ENCODE measurements at regions not wholly inside any gene's neighbourhood (a gene's known extent, or its start where the extent isn't known, plus 50 kb on each side); places are given as distances from the start of the nearest gene placed in this dataset.
"Not testable (repeated sequence)": the region's sequence is repeated elsewhere in the genome, so short reads cannot be mapped to it uniquely, and the experiment has no call there.

DNA sequence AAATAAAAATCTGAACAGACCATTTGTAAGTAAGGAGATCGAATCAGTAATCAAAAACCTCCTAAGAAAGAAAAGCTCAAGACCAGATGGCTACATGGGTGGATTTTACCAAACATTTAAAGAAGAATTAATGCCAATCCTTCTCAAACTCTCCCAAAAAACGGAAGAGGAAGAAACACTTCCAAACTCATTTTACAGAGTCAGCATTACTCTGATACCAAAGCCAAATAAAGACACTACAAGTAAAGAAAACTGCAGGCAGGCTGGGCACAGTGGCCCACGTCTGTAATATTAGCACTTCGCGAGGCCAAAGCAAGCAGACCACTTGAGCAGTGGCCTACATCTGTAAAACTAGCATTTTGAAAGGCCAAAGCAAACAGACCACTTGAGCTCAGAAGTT lies 159.8 kb downstream of the DPY19L2 start:
- no peak for DNase-seq (ENCODE audit: low read depth)

DNA sequence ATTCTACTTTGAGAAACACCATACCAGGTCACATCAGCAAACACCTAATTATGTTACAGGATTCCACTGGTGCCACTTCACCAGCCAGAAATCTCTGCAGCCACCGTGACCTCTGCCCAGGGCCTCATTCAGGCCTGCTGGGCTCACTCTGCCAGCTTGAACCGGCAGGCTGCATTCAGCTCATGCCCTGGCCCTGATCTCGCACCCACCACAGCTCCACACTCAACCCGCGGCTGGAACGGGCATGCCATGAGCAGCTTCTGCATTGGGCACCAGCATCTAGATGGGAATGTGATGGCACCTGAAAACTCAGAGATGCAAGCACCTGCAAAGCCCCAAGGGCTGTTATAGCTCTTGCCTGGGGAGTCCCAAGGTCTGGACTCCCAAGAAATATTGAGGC lies 168.7 kb downstream of the DPY19L2 start:
- DNase-seq (ENCODE audit: low read depth), result no peak

DNA sequence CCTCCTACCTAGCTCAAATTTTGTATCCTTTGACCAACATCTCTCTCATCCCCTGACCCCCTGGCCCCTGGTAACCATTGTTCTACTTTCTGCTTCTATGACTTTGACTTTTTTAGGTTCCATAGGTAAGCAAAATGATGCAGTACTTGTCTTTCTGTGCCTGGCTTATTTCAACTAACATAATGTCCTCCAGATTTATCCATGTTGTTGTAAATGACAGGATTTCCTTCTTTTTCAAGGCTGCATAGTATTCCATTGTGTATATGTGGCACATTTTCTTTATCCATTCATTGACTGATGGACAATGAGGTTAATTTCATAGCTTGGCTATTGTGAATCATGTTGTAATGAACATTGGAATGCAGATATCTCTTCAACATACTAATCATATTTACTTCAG lies 170.1 kb downstream of the DPY19L2 start:
- no peak for DNase-seq (ENCODE audit: low read depth)

DNA sequence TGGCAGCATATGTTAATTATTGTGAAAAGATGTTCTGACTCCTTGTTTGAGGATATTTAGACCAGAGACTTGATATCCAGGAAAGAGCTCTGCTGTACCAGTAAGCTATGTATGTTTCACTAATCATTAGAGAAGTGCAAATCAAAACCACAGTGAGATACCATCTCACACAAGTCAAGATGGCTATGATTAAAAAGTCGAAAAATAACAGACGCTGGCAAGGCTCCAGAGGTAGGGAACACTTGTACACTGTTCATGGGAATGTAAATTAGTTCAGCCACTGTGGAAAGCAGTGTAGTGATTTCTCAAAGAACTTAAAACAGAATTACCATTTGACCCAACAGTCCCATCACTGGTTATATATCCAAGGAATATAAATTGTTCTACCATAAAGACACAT lies 171.6 kb downstream of the DPY19L2 start:
- no peak for DNase-seq (ENCODE audit: low read depth)

DNA sequence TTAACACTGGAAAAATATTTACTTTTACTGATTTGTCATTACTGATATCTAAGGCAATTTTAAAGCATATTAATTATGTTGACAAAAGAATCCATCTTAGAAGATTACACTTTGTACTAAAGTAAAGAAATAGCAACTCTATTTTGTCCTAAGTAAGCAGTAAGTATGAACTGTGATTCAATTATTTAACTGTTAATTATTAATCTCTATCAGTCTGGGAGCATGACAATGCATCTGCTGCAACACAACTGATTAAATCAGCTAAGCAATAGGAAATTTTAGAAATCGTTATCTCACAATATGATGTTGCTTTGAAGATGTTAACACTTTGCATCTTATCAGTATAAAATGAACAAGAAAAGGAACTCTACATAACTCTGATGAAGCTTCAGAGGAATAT lies 172.3 kb downstream of the DPY19L2 start:
- DNase-seq (ENCODE audit: low read depth), result no peak

DNA sequence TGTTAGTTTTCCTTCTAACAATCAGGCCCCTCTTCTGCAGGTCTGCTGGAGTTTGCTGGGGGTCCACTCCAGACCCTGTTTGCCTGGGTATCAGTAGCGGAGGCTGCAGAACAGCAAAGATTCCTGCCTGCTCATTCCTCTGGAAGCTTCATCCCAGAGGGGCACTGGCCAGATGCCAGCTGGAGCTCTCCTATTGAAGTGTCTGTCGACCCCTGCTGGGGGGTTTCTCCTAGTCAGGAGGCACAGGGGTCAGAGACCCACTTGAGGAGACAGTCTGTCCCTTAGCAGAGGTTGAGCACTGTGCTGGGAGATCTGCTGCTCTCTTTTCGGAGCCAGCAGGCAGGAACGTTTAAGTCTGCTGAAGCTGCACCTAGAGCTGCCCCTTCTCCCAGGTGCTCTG lies 174.9 kb downstream of the DPY19L2 start:
- DNase-seq (ENCODE audit: low read depth), result not testable (repeated sequence)

DNA sequence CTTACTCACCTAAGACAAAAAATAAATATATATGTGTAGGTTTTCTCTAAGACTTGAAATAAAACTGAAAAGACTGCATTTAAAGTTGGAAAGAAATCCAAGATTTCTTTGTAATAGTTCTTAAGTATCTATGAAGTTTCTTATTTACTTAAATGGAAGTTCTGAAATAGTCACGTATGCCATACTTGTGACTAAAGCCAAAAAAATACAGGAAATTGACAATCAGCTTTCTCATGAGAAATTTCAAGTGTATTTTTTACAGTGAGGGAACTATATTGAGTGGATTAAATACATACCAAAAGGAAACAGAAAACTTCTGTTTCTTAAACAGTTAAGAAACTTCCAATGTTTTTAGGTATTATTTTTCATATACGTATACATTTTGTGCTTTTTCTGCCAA lies 188.1 kb downstream of the DPY19L2 start:
- no peak for DNase-seq (ENCODE audit: low read depth)

DNA sequence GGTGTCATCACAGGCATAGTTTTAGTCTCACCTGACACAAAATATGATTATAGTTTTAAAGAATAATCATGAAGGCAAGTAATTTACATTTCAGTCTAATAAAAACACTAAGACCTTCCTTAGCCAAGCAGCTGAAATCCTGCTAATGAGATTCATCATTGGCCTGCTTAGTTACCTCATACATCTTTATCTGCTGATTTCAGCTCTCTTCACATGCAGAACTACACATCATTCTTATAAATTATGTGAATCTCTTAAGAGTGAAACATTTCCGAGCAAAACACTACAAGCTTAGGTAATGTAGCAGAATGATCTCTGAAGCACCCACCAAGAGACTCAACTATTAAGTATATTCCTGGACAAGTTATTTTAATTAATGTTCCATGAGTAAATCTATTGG lies 198.1 kb downstream of the DPY19L2 start:
- DNase-seq (ENCODE audit: low read depth), result no peak

DNA sequence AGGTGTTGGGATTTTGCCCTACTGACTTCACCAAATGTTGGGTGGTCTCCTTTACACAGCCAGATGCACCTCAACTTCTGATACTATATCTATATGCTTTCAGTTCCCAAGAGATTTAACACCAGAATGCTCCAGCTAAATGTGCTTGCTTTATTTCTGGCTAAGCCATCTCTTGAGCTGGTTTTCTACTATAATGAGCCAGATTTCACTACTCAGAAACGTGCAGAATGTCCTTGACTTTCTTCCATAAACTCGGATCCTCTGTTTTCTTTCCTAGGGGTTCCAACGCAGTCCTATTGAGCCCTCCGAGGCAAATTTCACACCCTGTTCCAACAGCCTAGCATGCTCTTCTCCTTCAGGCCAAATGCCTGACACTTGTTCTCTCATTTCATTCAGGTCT lies 200.3 kb downstream of the DPY19L2 start:
- DNase-seq (ENCODE audit: low read depth), result no peak

DNA sequence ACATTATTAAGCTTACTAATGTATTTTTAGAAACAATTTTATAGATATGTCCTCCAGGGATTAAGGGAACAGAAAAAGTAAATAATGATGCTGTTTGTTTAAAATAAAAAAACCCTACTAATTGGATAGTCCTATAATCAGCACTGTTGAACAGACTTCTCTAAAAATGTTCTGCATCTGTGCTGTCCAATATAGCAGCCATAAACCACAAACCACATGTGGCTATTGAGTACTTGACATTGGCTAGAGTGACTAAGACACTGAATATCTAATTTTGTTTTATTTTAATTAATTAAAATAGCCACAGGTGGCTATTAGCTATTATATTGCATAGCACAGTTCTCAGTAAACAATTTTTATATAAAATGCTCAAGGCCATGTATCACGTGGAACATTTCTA lies 210.4 kb downstream of the DPY19L2 start:
- no peak for DNase-seq (ENCODE audit: low read depth)

DNA sequence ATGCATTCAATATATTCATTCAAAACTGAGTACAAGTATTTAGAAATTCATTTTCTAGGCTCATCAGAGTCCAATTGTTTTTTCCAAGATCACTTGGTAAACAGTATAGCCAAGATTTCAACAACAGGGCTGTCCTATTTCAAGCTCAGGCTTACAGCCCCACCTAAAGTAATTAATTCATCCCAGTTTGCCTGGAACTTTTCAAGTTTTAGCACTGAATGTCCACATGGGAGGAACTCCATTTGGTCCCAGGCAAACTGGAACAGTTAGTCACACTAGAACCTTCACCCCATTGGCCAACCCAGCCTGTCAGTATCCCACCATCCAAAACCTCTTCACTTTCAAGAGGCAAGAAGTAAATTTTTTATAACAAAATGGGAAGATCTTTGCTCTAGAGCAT lies 210.9 kb downstream of the DPY19L2 start:
- DNase-seq (ENCODE audit: low read depth), result no peak

DNA sequence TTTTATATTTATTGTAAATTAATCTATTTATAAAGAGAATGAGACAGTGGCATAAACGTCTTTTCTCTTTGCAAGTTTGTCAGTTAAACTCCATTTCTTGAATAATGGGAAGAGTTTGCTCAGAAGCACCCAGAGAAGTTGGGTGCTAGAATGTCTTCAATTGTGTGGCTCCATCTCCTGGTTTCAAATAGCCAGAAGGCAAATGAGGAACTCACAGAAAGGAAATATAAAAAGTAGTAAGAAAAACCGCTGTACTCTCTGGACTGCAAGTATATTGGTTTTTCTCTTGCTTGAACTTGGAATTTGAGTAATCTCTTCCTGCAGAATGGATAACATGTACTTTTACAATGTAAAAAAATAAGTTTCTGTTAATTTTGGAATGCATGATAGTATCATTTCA lies 217.5 kb downstream of the DPY19L2 start:
- no peak for DNase-seq (ENCODE audit: low read depth)

DNA sequence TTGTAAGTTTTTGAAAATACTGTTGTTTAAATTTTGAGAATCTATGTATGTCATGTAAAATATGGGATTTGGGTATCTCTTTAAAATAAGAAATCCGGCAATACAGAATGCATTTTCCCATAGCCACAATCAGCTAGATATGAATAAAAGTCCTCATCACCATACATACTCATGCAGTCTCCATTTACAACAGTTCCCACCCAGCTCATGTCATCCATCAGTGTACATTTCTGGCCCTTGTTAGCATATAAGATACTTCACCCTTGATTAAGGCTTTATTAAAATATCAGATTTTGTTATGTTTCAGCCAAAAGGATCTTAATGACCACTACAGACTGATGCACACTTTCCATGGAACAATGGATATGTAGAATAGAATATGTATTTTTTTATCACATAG lies 218.0 kb downstream of the DPY19L2 start:
- DNase-seq (ENCODE audit: low read depth), result no peak

DNA sequence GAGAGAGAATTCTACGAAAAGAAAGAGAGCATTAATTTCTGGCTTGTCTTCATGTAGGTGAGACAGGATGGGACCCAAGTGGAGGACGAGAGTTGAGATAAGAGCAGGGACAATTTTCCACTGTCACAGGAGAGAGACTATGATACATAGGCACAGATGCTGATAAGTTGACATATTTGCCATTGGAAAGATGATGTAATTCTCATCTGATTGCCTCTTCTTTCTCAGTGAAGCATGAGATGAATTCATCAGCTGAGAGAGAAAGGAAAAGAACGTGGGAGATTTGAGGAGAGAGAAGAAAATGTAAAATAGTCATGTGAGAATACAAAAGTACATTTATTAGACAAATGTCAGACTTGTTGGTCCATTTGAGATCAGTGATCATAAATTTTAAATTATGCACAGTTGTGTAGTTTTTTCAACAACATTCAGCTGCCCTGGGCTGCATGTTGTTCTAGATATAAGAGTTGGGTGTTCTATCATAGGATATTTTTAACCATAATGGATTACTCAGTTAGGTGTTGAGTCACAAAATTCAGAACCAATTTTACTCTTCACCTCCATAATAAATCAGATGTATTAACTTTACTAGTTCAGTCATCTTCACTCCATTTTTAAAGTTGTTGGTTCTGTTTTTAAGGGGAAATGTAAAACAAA lies 222.9 kb downstream of the DPY19L2 start:
- no peak for DNase-seq (ENCODE audit: low read depth)

DNA sequence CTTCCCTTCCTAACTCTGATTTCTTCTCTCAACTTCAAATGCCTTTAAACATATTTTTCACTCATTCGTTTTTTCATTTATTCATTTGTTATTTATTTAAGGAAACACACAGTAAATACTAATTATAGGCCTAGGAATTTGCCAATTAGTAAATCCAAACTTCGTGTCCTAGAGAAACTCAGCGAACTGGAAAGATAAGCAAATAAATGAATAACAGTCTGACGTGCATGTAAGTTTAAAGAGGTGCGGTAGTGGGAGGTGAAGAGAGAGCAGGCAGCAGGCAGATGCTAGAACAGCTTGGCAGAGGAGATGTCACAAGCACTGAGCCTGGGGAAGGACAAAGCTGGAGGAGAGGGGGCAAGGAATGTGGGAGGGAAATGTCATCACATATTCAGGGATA lies 228.2 kb downstream of the DPY19L2 start:
- no peak for DNase-seq (ENCODE audit: low read depth)

DNA sequence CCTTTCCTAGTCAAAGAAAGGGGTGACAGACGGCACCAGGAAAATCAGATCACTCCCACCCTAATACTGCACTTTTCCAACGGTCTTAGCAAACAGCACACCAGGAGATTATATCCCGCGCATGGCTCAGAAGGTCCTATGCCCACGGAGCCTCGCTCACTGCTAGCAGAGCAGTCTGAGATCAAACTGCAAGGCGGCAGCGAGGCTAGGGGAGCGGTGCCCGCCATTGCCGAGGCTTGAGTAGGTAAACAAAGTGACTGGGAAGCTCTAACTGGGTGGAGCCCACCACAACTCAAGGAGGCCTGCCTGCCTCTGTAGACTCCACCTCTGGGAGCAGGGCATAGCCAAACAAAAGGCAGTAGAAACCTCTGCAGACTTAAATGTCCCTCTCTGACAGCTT lies 233.9 kb downstream of the DPY19L2 start:
- not testable (repeated sequence) for DNase-seq (ENCODE audit: low read depth)

DNA sequence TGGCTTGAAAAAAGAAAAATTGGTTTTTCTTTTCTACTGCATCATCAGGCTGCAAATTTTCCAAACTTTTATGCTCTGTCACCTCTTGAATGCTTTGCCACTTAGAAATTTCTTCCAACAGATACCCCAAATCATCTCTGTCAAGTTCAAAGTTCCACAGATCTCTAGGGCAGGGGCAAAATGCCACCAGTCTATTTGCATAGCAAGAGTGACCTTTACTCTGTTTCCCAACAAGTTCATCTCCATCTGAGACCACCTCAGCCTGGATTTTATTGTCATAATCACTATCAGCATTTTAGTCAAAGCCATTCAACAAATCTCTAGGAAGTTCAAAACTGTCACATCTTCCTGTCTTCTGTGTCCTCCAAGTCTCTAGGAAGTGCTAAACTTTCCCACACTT lies 240.3 kb downstream of the DPY19L2 start:
- not testable (repeated sequence) for DNase-seq (ENCODE audit: low read depth)

DNA sequence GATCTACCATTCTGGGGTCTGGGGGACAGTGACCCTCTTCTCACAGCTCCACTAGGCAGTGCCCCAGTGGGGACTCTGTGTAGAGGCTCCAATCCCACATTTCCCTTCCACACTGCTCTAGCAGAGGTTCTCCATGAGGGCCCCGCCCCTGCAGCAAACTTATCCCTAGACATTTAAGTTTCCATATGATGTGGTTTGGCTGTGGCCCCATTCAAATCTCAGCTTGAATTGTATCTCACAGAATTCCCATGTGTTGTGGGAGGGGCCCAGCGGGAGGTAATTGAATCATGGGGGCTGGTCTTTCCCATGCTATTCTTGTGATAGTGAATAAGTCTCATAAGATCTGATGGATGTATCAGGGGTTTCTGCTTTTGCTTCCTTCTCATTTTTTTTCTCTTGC lies 241.3 kb downstream of the DPY19L2 start:
- DNase-seq (ENCODE audit: low read depth), result not testable (repeated sequence)

DNA sequence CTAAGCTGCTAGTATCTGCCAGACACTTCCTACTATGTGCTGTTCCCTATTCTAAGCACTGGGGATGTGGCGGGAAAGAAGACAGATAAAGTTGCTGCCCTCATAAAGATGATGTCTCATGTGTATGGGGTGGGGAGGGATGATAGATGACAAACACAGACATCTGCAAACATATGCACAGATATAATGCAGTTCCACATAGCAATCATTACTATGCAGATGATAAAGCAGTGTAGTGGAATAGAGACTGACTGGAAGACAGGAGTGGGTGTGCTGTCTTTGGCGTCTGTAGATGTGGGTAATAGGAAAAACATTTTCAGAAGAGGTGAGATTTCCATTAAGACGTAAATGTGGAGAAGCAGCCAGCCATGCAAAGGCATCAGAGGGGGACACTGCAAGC lies 243.6 kb downstream of the DPY19L2 start:
- DNase-seq (ENCODE audit: low read depth), result no peak

DNA sequence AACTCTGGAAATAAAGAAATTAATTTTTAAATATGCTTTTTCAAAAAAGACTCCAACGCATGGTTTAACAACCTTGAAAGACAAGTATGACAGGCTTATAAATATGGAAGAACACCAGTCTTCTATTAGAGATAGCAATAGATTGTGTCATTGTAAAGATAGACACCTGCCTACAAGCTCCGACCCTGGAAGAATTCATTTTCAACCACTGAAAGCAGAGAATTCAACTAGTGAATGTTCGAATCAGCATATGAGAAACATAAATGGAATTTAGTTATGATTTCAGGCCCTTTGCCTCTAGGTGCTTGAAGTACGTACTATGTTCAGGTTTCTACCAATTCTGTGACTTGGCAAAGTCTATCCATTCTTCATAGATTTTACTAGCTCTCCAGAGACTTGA lies 244.5 kb downstream of the DPY19L2 start:
- no peak for DNase-seq (ENCODE audit: low read depth)

DNA sequence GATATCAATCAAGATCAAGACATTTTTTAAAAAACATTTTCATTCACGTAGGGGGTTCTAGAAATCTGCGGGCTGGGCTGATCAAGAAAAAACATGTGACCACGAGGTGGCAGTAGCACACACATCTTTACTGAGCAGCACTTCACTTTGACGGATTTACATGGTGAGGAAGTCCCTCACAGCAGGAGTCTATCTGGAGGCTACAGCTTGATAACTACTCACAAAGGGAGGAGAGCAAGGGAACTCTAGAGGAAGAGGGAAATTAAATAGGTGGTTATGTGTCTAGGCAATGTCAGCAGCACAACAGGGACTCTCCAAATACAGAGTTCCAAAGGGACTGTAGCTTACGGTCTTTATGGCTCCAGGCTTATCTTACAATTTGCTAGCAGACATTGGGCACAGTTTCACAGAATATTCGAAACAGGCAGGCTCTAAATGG lies 248.1 kb downstream of the DPY19L2 start:
- peak; percentile 38 for DNase-seq (ENCODE audit: low read depth)

DNA sequence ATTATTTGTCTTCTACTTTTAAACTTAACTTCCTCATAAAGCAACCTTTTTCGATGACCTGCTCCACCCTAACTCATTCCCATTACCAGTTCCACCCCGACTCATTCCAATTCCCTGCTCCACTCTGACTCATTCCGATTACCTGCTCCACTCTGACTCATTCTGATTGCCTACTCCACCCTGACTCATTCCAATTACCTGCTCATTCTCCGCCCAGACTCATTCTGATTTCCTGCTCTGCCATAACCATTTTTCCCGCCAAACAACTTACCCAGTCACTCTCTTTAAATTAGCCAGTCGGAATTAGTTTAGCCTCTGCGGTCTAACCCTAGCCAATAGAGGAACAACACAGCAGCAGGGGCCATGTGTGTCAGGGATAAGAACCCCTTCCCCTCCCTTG lies 249.1 kb downstream of the DPY19L2 start:
- no peak for DNase-seq (ENCODE audit: low read depth)

DNA sequence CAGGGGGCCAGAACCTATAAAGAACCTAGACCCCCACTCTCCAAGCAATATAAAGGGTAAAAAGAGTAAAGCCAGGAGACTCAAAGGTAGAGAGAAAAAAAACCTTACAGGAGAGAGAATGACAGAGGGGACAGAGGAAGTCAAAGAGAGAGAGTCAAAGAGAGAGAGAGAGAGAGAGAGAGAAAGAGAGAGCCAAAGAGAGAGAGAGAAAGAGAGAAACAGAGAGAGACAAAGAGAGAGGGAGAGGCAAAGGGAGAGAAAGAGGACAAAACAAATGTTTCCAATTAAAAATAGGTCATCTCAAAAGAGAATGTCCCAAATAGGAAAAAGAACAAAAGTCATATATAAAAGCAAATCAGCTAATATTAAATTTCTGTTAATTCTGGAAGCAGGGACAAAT lies 251.5 kb downstream of the DPY19L2 start:
- DNase-seq (ENCODE audit: low read depth), result no peak

DNA sequence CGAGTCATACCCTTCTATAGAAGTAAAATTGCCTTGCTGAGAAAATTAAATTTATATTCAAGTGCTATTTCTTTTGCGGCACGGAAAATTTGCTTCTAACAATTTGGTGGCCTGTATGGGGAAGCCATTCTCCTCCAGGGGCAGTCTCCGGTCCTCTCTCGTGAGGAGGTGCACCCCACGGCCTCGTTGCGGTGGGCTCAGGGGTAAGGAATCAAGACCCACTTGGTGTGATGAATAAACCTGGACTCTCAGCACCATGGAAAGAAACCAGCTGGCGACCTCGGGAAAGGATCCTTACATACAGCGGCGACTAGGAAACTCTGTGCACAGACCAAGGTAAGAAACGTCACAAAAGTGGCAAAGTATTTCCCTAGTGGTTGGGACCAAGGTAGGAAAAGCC lies 252.9 kb downstream of the DPY19L2 start:
- DNase-seq (ENCODE audit: low read depth), result no peak

DNA sequence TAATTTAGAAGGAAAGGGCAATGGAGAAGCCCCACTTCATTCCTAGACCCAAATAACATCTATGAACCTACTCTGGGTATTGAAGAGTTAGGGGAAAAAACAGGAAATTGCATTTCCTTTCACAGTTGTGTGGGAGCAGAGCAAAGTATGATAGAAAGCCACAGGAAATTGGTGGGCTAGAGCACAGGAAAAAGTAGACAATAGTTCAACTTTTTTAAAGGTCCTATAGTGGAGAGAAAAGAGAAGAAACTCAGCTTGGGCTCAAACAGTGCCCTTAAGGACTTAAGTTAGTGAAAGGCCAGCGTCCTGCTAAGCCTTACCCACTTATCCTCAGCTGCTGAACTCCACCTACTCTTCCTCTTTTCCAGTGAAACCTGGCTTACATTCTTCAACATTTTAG lies 258.1 kb downstream of the DPY19L2 start:
- DNase-seq (ENCODE audit: low read depth), result no peak

All from HS-27A (cell line).